Astrocyte (in vitro differentiated cells and primary cell): ENCODE measurements at regions not wholly inside any gene's neighbourhood (a gene's known extent, or its start where the extent isn't known, plus 50 kb on each side); places are given as distances from the start of the nearest gene placed in this dataset.

ENCODE experiments used
- DNase-seq: peaks from one replicate; pipeline ENCODE4 v3.0.0-alpha.2; 2010; ENCODE audit warnings: low read depth
- FAIRE-seq: peaks from 2 replicates; lab custom pipeline; 2011; peaks lifted over from hg19 to GRCh38; lab: Jason Lieb, UNC
- H2AFZ ChIP-seq: 2 replicates; pipeline ENCODE4 v1.6.0; 2012; ENCODE audit warnings: low read depth, low read length, inconsistent platforms
- H3K27ac ChIP-seq: 2 replicates; pipeline ENCODE4 v1.5.1; 2011; ENCODE audit warnings: low read depth, low read length, inconsistent platforms
- H3K27me3 ChIP-seq: 2 replicates; pipeline ENCODE4 v1.6.0; 2011; ENCODE audit warnings: low read length, inconsistent platforms; ENCODE audit not compliant: insufficient read depth
- H3K36me3 ChIP-seq: 2 replicates; pipeline ENCODE4 v1.5.1; 2011; ENCODE audit warnings: low read length, inconsistent platforms; ENCODE audit not compliant: insufficient read depth
- H3K4me1 ChIP-seq: 2 replicates; pipeline ENCODE4 v1.5.1; 2011; ENCODE audit warnings: low read length, inconsistent platforms; ENCODE audit not compliant: insufficient read depth
- H3K4me2 ChIP-seq: 2 replicates; pipeline ENCODE4 v1.6.0; 2012; ENCODE audit warnings: low read length, inconsistent platforms
- H3K4me3 ChIP-seq: 2 replicates; pipeline ENCODE4 v1.5.1; 2011; ENCODE audit warnings: low read depth, mild to moderate bottlenecking, low read length, inconsistent platforms; ENCODE audit not compliant: insufficient read depth
- H3K79me2 ChIP-seq: 2 replicates; pipeline ENCODE4 v1.6.0; 2012; ENCODE audit warnings: mild to moderate bottlenecking, low read length, inconsistent platforms; ENCODE audit not compliant: insufficient read depth
- H3K9ac ChIP-seq: 2 replicates; pipeline ENCODE4 v1.6.0; 2012; ENCODE audit warnings: mild to moderate bottlenecking, low read length, inconsistent platforms
- H3K9me3 ChIP-seq: 2 replicates; pipeline ENCODE4 v1.5.1; 2012; ENCODE audit warnings: low read depth, mild to moderate bottlenecking, low read length, inconsistent platforms; ENCODE audit not compliant: insufficient read depth
- H4K20me1 ChIP-seq: 2 replicates; pipeline ENCODE4 v1.6.0; 2012; ENCODE audit warnings: low read length, inconsistent platforms; ENCODE audit not compliant: insufficient read depth
- H3K27ac Mint-ChIP-seq: one replicate; pipeline ENCODE4 v1.8.0; 2021; ENCODE audit warnings: mild to moderate bottlenecking, mixed read lengths; ENCODE audit not compliant: unreplicated experiment
- H3K27me3 Mint-ChIP-seq: one replicate; pipeline ENCODE4 v1.8.0; 2021; ENCODE audit warnings: low read depth, mixed read lengths; ENCODE audit not compliant: unreplicated experiment
- H3K36me3 Mint-ChIP-seq: one replicate; pipeline ENCODE4 v1.8.0; 2021; ENCODE audit warnings: low read depth, mixed read lengths; ENCODE audit not compliant: unreplicated experiment
- H3K4me1 Mint-ChIP-seq: one replicate; pipeline ENCODE4 v1.8.0; 2021; ENCODE audit warnings: low read depth, mixed read lengths; ENCODE audit not compliant: unreplicated experiment
- H3K4me3 Mint-ChIP-seq: one replicate; pipeline ENCODE4 v1.8.0; 2021; ENCODE audit warnings: mild to moderate bottlenecking, moderate library complexity, mixed read lengths; ENCODE audit not compliant: unreplicated experiment
- H3K9me3 Mint-ChIP-seq: one replicate; pipeline ENCODE4 v1.8.0; 2021; ENCODE audit warnings: mild to moderate bottlenecking, mixed read lengths; ENCODE audit not compliant: unreplicated experiment
- CTCF ChIP-seq: IDR thresholded peaks from 2 replicates; pipeline ENCODE4 v1.5.1; 2011; ENCODE audit warnings: low read depth, mild to moderate bottlenecking, inconsistent platforms, low read length, moderate library complexity; ENCODE audit not compliant: insufficient read depth
- EZH2 ChIP-seq: IDR thresholded peaks from 2 replicates; pipeline ENCODE4 v1.6.1; 2012; ENCODE audit warnings: mild to moderate bottlenecking, low read length, inconsistent platforms; ENCODE audit not compliant: insufficient read depth

- Mint-ChIP-seq H3K27me3 (no peaks in the 10 kb centered on the region), H3K4me3 (no peak overlapping the region), H3K4me1 (no peaks in the 10 kb centered on the region), H3K27ac (no peak overlapping the region), H3K36me3 (no peaks in the 10 kb centered on the region), H3K9me3 (peaks cover 2% of the 10 kb centered on the region)
- no peaks in the 10 kb centered on the region for H4K20me1 ChIP-seq
- TF ChIP-seq EZH2 (no peak), CTCF (no peak)
- no peaks in the 10 kb centered on the region for H3K27me3 ChIP-seq
- H2AFZ ChIP-seq: no peak overlapping the region
- no peak for DNase-seq
- H3K36me3 ChIP-seq: no peaks in the 10 kb centered on the region
- FAIRE-seq: no peak
- no peaks in the 10 kb centered on the region for H3K9me3 ChIP-seq
- no peak overlapping the region for H3K27ac ChIP-seq
- H3K9ac ChIP-seq: no peak overlapping the region
- no peaks in the 10 kb centered on the region for H3K4me1 ChIP-seq
- H3K4me2 ChIP-seq: no peak overlapping the region
- no peaks in the 10 kb centered on the region for H3K79me2 ChIP-seq
- H3K4me3 ChIP-seq: no peak overlapping the region
Observed at GRCh38 chr10:56943221-56943755, 582.2 kb upstream of the ZWINT start.

GRCh38 chr10:56934515-56934914 is 573.5 kb upstream of the ZWINT start:
- no peaks in the 10 kb centered on the region for H3K27me3 ChIP-seq
- TF ChIP-seq EZH2: no peak
- no peak for TF ChIP-seq CTCF
- H3K4me3 Mint-ChIP-seq: no peak overlapping the region
- FAIRE-seq: no peak
- no peaks in the 10 kb centered on the region for H3K36me3 ChIP-seq
- no peak overlapping the region for H3K4me3 ChIP-seq
- no peaks in the 10 kb centered on the region for H3K79me2 ChIP-seq
- H3K9ac ChIP-seq: no peak overlapping the region
- H3K9me3 Mint-ChIP-seq: peaks cover 5% of the 10 kb centered on the region
- H3K9me3 ChIP-seq: no peaks in the 10 kb centered on the region
- H3K4me2 ChIP-seq: no peak overlapping the region
- H3K4me1 ChIP-seq: no peaks in the 10 kb centered on the region
- no peak for DNase-seq
- no peaks in the 10 kb centered on the region for H3K36me3 Mint-ChIP-seq
- H2AFZ ChIP-seq: no peak overlapping the region
- H3K27me3 Mint-ChIP-seq: no peaks in the 10 kb centered on the region
- H3K27ac Mint-ChIP-seq: no peak overlapping the region
- no peak overlapping the region for H3K27ac ChIP-seq
- no peaks in the 10 kb centered on the region for H3K4me1 Mint-ChIP-seq
- no peaks in the 10 kb centered on the region for H4K20me1 ChIP-seq

- H3K4me3 Mint-ChIP-seq: no peak overlapping the region
- Histone ChIP-seq H4K20me1 (no peaks in the 10 kb centered on the region), H3K4me3 (no peak overlapping the region), H3K36me3 (no peaks in the 10 kb centered on the region), H2AFZ (no peak overlapping the region), H3K4me1 (no peaks in the 10 kb centered on the region), H3K9ac (no peak overlapping the region), H3K9me3 (no peaks in the 10 kb centered on the region), H3K27me3 (no peaks in the 10 kb centered on the region), H3K27ac (no peak overlapping the region), H3K79me2 (no peaks in the 10 kb centered on the region), H3K4me2 (no peak overlapping the region)
- DNase-seq (no peak), FAIRE-seq (no peak)
- no peaks in the 10 kb centered on the region for H3K36me3 Mint-ChIP-seq
- H3K9me3 Mint-ChIP-seq: peaks cover 6% of the 10 kb centered on the region
- no peaks in the 10 kb centered on the region for H3K27me3 Mint-ChIP-seq
- TF ChIP-seq EZH2: no peak
- no peak for TF ChIP-seq CTCF
- no peak overlapping the region for H3K27ac Mint-ChIP-seq
- H3K4me1 Mint-ChIP-seq: no peaks in the 10 kb centered on the region
Observed at GRCh38 chr10:56928714-56929113, 567.7 kb upstream of the ZWINT start.
